ENCODE measurements at regions not wholly inside any gene's neighbourhood (a gene's known extent, or its start where the extent isn't known, plus 50 kb on each side); places are given as distances from the start of the nearest gene placed in this dataset.

GRCh38 chr4:12170308-12170707 lies 741.6 kb upstream of the HS3ST1 start:
- ATAC-seq = peak in 2 of 8 donors; percentile 14 to 26
- Histone ChIP-seq H3K27ac (peak overlapping the region in 1 of 10 donors; percentile 85), H3K9me3 (no peaks in the 10 kb centered on the region), H3K4me1 (peaks cover 0 to 17% (median 0%) of the 10 kb centered on the region in 9 donors), H3K4me3 (no peak overlapping the region), H3K36me3 (no peaks in the 10 kb centered on the region), H3K27me3 (no peaks in the 10 kb centered on the region)
- 56 to 62% methylated on average over 4 of the region's 4 CpGs for WGBS, 2 donors
- no peak for TF ChIP-seq CTCF (IDR thresholded peaks at IDR 0.05)
- intact Hi-C loops (cut with DNase I) = loop anchor here in 1 of 10 donors (10.0 kb wide), 1 partner anchor 314 kb away; no protein-coding TSS in a partner anchor
- DNase-seq = no peak

GRCh38 chr4:12165616-12166015 lies 736.9 kb upstream of the HS3ST1 start:
- ATAC-seq = no peak
- H3K9me3 ChIP-seq = peaks cover 0 to 8% (median 0%) of the 10 kb centered on the region in 11 donors
- intact Hi-C loops (cut with DNase I) = no loop called here
- H3K36me3 ChIP-seq = no peaks in the 10 kb centered on the region
- no peaks in the 10 kb centered on the region for H3K27me3 ChIP-seq
- peaks cover 0 to 9% (median 0%) of the 10 kb centered on the region in 9 donors for H3K4me1 ChIP-seq
- peak in 1 of 9 donors; percentile 7 for TF ChIP-seq CTCF (IDR thresholded peaks at IDR 0.05)
- H3K4me3 ChIP-seq = no peak overlapping the region
- DNase-seq = no peak
- no peak overlapping the region for H3K27ac ChIP-seq

GRCh38 chr4:12146339-12146738 lies 717.6 kb upstream of the HS3ST1 start:
- Histone ChIP-seq H3K36me3 (no peaks in the 10 kb centered on the region), H3K4me1 (no peaks in the 10 kb centered on the region), H3K27ac (no peak overlapping the region), H3K4me3 (no peak overlapping the region), H3K9me3 (peaks cover 0 to 18% (median 0%) of the 10 kb centered on the region in 11 donors), H3K27me3 (no peaks in the 10 kb centered on the region)
- DNase-seq (no peak), ATAC-seq (no peak)
- no peak for TF ChIP-seq CTCF (IDR thresholded peaks at IDR 0.05)
- intact Hi-C loops (cut with DNase I) = no loop called here

- intact Hi-C loops (cut with DNase I) = no loop called here
- no peak for TF ChIP-seq CTCF (IDR thresholded peaks at IDR 0.05)
- Histone ChIP-seq H3K36me3 (no peaks in the 10 kb centered on the region), H3K4me3 (no peak overlapping the region), H3K27ac (no peak overlapping the region), H3K27me3 (no peaks in the 10 kb centered on the region), H3K9me3 (peaks cover 0 to 14% (median 0%) of the 10 kb centered on the region in 11 donors), H3K4me1 (no peaks in the 10 kb centered on the region)
- 96 to 97% methylated on average over 1 of the region's 1 CpG for WGBS, 2 donors
- DNase-seq = no peak
- ATAC-seq = no peak
Observed at GRCh38 chr4:12145768-12146167, 717.1 kb upstream of the HS3ST1 start.
